GM20431 (cell line): ENCODE measurements at regions not wholly inside any gene's neighbourhood (a gene's known extent, or its start where the extent isn't known, plus 50 kb on each side); places are given as distances from the start of the nearest gene placed in this dataset.
"Not testable (repeated sequence)": the region's sequence is repeated elsewhere in the genome, so short reads cannot be mapped to it uniquely, and the experiment has no call there.

ENCODE experiments used
- in situ Hi-C: fragments of 300-500 bp; cut with MseI, MboI; formaldehyde crosslinking; loops from one replicate; pipeline ENCODE4 v1.15.0; 2020; ENCODE audit warnings: low sequenced_read_pairs; ENCODE audit not compliant: unreplicated experiment

DNA sequence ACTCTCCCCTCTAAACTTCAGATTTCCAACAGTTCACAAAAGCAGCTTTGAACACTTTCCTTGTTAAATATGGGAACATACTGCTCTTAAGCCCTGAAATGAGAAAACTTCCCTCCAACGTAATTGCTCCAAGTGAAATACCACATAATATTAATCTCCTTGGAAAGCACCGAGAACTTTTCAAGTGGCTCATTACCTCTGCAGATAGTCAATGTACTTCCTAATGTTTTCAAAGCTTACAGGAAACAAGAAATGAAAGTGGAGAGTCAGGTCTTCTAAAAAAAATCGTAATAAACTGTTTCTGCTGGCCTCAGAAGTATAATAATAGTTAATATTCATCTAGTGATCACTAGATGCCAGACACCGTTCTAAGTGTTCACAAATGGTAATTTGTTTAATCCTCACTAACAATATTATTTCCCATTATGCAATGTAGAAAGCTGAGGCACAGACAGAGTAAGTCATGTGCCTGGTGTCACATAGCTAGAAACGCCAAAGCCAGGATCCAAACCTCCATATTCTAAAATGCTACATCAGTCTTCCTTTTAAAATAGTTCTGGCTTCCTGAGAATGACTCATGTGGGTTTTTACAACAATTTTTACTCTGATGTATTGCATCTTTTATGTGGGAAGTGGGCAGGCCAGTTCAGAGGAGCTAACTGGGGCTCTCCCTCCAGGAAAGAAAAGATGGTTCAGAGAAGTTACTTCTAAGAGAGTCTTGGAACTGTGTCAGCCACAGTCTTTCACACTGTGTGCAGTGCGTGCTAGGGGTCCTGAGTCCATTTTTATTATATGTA is 177.2 kb downstream of the PLPPR4 start:
- in situ Hi-C loops: no loop called here

DNA sequence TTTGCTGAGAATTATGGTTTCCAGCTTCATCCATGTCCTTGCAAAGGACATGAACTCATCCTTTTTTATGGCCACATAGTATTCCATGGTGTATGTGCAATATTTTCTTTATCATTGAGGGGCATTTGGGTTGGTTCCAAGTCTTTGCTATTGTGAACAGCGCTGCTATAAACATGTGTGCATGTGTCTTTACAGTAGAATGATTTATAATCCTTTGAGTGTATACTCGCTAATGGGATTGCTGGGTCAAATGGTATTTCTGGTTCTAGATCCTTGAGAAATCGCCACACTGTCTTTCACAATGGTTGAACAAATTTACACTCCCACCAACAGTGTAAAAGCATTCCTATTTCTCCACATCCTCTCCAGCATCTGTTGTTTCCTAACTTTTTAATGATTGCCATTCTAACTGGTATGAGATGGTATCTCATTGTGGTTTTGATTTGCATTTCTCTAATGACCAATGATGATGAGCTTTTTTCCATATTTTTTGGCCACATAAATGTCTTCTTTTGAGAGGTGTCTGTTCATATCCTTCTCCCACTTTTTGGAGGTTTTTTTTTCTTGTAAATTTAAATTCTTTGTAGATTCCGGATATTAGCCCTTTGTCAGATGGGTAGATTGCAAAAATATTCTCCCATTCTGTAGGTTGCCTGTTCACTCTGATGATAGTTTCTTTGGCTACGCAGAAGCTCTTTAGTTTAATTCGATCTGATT is 180.1 kb downstream of the PLPPR4 start:
- in situ Hi-C loops: not testable (repeated sequence)

DNA sequence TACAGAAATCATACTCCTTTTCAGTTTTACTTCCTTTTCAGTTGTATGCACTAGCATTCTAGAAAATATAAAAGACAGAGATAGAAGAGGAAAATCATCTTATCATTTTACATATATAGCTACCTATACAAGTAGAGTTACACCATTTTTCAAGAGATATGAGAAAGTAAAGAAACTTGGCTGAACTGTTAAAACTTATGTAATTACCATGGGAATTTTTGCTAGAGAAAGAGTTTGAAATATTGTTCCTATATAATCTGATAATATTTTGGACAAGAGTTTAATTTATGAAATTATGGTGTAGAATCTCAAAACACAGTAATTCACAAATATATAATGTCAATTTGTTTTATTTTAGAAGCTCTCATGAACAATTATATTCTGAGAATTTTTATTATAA is 180.8 kb downstream of the PLPPR4 start:
- in situ Hi-C loops: no loop called here

- in situ Hi-C loops: no loop called here
Measured at GRCh38 chr1:99445486-99445885, 181.2 kb downstream of the PLPPR4 start.

DNA sequence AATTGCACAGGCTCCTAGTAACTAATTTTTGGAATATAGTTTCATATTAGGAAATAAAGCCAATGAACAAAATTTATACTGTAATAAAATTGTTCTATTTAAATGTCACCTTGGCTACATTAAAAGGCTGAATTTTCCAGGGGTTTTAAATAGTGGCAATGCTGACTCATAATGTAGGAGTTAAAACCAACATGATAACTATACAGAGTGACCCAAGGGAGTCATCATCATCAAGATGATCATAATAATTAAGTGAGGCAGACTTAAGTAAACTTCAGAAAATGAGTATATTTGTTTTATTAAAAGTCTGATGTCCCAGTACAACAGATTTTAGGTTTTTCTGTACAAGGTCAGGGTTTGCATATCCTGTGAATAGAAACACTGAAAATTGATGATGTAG is 183.4 kb downstream of the PLPPR4 start:
- in situ Hi-C loops: no loop called here

DNA sequence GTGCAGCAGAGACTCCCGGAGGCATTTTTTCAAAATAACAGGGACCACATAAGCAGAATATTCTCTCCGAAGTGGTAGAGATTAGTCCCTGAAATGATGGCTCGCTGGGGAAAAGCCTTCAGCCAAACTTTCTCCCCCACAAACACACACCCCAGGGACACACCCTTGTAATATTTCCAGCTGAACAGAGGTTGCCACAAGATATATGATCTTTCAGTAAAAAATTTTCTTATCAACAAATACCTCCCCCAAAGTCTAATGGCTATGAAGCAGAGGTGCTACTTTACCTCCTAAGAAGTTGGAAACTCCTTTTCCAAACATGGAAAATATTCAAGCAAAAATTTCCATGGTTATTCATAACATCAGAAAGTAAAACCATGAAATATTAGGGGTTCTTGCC is 190.2 kb upstream of the PALMD start:
- in situ Hi-C loops: no loop called here

GRCh38 chr1:99456536-99456935 is 189.4 kb upstream of the PALMD start:
- in situ Hi-C loops: no loop called here

DNA sequence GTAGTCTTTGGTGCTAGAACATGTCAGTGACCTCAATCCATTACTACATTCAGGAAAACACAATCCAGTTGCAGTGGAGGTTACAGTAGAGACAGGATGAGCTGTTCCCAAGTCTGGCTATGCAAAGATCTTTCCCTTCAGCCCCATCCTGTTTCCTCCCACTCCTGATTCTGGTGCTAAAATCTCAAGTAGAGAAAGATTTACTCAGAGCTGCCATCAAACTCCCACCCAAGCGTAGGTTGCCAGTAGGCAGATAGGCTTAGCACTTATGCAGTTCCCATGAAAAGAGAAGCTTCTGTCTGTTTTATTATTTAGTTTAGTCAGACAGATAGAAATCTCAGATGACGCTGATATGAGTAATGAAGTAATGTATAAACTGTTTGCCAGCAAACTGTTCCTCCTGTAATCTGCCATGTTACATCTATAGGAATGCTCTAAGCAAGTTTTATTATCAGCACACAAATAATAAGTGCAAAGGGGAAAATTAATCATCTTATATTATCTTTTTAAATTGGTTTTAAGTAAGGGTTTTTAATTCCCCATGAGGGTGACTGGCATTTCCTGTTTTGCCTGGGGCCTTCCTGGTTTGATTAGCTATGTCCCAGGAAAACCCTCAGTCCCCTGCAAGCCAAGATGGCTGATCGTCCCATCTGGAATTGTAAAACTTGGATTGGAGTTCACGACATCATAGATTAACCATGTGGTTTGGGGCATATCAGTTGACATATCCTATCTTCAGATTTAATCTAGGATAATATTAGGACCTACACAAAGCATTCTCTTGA is 188.3 kb upstream of the PALMD start:
- in situ Hi-C loops: no loop called here

GRCh38 chr1:99461499-99461898 is 184.4 kb upstream of the PALMD start:
- in situ Hi-C loops: no loop called here

- in situ Hi-C loops: no loop called here
Measured at GRCh38 chr1:99464738-99465137, 181.2 kb upstream of the PALMD start.

- in situ Hi-C loops: no loop called here
Measured at GRCh38 chr1:99465176-99465900, 180.6 kb upstream of the PALMD start.

DNA sequence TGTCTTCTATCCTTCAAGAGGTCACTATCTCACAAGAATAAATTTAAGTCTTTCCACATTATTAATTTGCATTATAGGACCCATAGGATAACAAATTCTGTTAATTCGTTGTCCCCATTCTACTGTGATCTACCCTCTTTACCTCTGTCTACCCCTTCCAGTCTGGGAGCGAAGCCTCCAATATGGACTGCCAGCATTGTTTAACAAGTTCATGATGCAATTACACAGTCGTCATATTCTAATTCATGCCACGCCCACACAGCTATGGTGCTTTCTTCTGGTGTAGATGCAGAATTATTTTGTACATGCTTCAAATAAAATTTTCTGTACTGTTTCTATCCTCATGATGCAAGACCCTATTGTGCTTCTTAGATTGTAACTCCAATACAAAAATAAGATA is 178.3 kb upstream of the PALMD start:
- in situ Hi-C loops: no loop called here

- in situ Hi-C loops: no loop called here
Measured at GRCh38 chr1:99469550-99469971, 176.4 kb upstream of the PALMD start.

DNA sequence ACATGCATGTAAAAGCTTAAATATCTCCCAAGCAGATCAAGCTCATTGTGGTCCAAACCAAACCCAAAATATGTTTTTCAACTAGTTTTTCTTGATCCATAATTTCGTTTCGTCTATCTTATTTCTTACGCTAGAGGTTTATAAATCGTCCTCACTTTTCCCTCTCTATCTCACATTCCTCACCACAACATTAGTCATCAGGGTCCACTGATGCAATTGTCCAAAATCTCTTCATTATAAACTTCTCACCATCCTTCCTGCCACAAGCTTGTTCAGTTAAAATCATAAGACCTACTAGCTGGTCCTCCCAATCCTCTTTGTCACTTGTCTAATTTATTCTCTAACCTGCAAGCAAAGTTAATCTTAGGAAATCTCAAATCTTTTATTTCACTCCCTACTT is 173.0 kb upstream of the PALMD start:
- in situ Hi-C loops: no loop called here

DNA sequence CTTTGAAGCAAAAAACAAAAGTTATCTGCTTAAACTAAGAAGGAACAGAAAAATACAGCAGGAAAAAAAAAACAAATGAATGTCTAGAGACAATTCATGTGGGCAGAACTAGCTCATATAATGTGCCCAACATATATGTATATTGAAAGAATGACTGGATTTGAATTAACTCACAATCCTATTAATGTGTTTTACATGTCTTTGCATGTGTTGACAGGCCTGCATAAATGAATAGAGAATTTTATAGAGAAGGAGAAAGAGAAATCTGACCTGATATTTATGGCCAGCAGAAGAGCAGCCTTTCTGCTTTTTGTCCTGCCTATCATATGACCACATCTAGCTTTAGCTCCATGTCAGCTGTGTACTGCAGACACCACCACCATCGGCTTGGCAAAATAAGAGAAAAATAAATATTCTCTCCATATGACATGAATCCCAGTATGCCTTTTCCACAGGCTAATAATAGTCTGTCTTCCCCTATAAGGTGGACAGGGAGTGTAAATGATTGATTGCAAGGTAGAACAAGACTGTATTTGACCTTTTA is 171.5 kb upstream of the PALMD start:
- in situ Hi-C loops: no loop called here

DNA sequence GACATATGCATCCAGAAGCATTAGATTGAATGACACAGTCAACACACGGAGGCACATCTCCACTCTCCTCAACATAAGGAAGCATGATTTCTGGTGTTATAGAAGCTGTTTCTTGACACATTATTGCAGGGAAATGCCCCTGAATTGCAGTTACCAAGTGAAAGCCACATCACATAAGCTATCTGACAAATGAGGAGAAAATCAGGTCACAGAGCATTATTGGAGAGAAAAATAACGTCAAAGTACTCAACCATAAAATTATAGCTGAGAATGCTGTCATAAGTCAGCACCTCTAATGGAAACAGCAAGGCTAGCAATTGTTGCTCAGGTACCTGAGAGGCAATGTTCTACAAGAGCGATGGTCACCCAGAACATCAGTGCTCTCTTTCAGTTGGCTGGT is 169.9 kb upstream of the PALMD start:
- in situ Hi-C loops: loop anchor here (25.0 kb wide), 1 partner anchor 289 kb away; no protein-coding TSS in a partner anchor

- in situ Hi-C loops: loop anchor here (25.0 kb wide), 1 partner anchor 294 kb away; no protein-coding TSS in a partner anchor
Measured at GRCh38 chr1:99481391-99481996, 164.4 kb upstream of the PALMD start.

DNA sequence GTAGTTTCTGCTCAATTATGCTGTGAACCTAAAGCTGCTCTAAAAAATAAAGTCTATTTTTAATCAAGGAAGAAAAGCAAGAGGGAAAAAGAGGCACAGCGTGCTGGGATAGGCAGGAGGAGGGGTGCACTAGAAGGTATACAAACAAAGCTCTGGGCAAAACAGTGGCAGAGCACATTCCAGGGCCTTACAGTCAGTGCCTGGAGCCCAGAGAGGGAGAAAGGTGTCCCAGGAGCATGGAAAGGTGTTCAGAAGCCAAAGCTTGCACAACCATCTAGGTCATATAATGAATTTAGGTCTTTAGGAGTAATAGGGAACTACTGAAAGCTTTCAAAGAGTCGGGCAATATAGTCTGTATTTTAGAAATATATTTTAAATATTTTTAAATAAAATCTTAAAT is 163.6 kb upstream of the PALMD start:
- in situ Hi-C loops: loop anchor here (25.0 kb wide), 1 partner anchor 295 kb away; no protein-coding TSS in a partner anchor

DNA sequence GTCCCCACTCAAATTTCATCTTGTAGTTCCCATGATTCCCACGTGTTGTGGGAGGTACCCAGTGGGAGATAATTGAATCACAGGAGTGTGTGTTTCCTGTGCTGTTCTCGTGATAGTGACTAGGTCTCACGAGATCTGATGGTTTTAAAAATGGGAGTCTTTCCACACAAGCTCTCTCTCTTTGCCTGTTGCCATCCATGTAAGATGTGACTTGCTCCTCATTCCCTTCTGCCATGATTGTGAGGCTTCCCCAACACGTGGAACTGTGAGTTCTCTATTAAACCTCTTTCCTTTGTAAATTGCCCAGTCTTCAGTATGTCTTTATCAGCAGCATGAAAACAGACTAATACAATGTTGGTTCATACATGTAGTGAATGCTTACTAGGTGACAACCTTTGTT is 163.2 kb upstream of the PALMD start:
- in situ Hi-C loops: loop anchor here (25.0 kb wide), 1 partner anchor 295 kb away; no protein-coding TSS in a partner anchor
